Dermis blood vessel endothelial cell (primary cell): ENCODE measurements at regions not wholly inside any gene's neighbourhood (a gene's known extent, or its start where the extent isn't known, plus 50 kb on each side); places are given as distances from the start of the nearest gene placed in this dataset.

Source experiments
- DNase-seq: peaks from one replicate; pipeline ENCODE4 v3.0.0; 2010

- no peak for DNase-seq
Observed at GRCh38 chr18:26741758-26742157, 123.7 kb downstream of the AQP4 start.

DNA sequence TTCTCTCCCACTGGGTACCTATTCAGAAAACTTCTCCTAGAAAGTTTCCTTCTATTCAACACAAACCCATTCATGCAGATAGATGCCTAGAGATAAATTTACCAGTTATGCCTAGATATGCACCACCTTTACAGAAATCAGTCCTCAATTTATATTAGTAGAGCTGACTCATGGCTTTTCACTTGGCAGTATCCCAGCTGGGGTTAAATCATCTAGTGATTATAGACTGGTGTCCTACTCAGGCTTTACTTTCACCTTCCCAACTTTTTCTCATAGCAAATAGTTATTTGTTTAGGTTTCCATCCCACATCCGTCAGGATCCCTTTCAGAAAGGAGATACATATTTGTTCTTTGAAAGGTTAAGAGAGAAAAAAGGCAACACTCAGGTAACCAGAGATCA, 124.5 kb downstream of the AQP4 start:
- DNase-seq = no peak

GRCh38 chr18:26740396-26740795, 125.1 kb downstream of the AQP4 start:
- no peak for DNase-seq

- no peak for DNase-seq
Observed at GRCh38 chr18:26738706-26739105, 126.8 kb downstream of the AQP4 start.

DNA sequence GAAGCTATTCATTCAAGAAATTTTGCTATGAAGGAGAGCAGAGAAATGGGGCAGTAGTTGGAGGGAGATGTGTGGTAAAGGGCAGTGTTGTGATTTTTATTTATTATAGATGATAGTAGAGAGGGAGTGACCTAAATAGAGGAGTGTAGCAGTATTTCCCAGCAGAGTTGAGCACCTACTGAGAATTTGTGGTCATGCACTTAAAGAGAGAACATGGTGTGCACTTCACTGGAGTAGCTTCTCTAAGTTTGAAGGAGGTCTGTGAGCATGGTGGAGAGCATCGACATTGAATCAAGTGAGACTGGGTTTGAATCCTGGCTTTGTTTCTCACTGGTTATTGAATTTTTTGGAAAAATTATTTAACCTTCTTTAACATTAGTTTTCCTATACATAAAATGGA, 129.2 kb downstream of the AQP4 start:
- DNase-seq = no peak

DNA sequence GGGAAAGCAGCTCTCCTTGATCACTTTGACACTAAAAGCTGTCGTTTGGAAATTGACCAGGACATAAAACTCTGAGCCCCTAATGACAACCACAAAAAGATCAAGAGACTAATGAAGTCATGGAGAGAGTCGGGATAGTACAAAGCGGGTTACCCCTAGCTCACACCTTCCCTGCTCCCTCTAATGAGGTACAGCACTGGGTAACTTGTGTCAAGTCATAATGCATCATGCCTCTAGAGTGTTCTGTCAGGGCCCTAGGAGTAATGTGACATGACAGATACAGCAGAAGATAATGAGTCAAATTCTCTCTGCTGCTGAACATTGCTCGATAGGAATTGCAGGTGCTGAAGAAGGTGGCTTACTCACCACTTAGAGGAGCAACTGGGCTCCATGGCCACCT, 130.7 kb downstream of the AQP4 start:
- DNase-seq = no peak

DNA sequence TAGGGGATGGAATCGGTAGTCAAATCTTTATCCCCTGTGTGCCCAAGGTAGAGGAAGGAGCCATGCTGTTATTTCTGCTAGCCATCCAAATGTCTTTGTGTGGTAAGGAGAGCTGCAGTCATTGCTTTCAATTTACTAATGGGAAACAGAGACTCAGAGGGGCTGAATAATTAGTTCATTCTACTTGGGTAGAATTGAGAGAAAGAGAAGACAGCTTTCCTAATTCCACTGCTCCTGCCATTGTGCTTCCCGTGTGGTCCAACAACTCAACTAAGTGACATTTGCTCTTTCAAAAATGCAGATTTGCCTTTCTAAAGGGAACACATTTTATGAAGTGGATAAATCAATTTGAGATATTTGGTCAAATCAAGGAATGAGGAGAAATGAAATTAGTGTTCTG, 136.1 kb downstream of the AQP4 start:
- DNase-seq = no peak

GRCh38 chr18:26729008-26729407, 136.5 kb downstream of the AQP4 start:
- DNase-seq = no peak

GRCh38 chr18:26723981-26724380, 141.5 kb downstream of the AQP4 start:
- DNase-seq = no peak

DNA sequence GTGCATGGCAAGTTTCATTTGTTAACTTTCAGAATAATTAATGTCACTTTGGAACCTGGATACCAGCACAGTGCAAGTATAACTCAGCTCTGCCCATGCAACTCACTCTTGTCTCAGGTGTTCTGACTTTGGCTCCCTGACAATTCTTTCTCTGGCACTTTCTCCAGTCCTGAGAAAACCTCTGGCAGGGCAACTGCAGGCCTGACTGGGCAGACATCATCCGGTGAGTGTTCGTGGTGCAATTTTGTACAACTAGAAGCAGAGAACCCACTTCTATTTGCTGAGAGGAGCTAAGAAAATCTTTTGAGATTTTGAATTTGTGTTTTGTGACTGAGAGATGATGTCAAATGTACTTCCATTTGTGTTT, 143.0 kb downstream of the AQP4 start:
- DNase-seq = no peak

DNA sequence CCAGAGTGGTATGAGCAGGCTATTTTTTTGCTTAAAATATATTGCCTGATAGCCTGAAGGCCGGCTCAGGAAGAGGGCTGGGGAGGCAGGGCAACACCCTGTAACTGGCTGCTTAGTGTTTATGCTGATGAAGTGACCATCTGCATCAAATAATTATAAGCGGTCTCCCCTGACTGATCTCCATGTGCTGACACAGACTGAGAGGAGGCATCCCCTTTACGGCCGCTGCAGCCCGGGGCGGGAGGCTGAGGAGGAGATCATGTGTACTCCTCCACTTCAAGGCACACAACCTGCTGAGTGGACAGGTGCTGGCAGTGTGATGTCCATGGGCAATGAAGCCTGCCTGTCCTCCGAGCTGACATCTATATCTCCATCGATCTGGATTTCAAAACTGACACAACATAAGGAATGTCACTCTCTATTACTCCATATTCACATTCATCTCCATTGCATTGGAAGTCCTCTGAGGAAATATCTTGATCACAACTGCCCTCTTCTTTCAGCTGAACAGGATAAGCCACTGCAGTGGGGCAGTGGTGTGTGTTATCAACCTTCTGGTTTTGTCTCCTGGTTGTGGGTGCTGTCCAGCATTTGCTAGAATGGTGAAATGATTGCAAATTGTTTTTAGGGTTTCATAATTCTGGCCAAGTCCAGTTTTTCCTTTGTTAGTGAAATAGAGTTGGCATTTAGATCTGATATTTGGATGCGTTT, 143.5 kb downstream of the AQP4 start:
- DNase-seq = no peak

- DNase-seq = no peak
Observed at GRCh38 chr18:26719896-26720295, 145.6 kb downstream of the AQP4 start.

- DNase-seq = no peak
Observed at GRCh38 chr18:26717123-26717719, 148.3 kb downstream of the AQP4 start.

GRCh38 chr18:26714739-26715138, 150.8 kb downstream of the AQP4 start:
- DNase-seq = no peak

- DNase-seq = no peak
Observed at GRCh38 chr18:26711756-26712155, 153.8 kb downstream of the AQP4 start.

DNA sequence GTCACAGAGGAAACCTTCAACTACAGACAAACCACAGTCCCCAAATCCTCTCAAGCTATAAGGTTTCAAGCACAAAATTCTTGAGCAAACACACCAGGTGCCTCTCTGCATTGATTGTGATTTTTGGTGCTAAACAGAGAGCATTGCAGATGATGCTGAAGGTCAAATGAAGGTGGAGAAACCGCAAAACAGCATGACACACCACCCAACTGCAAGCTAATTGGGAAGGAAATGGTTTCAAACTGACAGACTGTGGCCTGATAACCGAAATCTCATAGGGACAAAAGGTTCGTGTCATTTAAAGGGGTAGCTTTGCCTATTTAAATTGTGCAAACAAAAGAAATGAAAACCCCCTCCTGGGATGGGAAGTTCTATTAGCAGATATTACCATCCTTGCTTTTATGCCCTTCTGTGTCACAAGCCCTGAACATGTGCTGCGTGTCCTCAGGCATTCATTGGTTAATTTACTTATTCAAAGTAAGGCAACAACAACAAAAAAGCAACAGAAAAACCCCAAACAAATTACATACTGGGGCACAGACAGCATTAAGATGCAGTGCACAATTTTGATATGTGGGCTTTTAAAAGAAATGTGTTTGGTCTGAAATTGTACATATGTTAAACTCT, 154.9 kb downstream of the AQP4 start:
- no peak for DNase-seq

DNA sequence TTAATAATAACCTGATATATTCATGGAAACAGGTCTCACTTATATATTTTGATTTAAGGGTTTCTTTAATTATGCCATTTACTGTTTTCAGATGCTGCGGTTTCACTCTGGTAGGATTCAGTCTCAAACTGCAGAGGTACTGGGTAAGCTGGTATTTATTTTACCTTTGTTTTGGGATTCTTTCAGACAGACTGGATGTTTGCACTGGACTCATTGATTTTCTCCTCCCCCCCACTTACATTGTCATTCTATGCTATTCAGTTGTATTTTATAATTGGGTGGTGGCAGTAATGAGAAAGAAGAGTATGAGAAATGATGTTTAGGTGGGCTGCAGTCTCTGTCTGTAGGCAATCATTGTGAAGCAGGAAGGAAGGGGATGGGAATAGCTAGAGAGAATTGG, 155.6 kb downstream of the AQP4 start:
- no peak for DNase-seq

GRCh38 chr18:26708806-26709716, 156.4 kb downstream of the AQP4 start:
- no peak for DNase-seq

DNA sequence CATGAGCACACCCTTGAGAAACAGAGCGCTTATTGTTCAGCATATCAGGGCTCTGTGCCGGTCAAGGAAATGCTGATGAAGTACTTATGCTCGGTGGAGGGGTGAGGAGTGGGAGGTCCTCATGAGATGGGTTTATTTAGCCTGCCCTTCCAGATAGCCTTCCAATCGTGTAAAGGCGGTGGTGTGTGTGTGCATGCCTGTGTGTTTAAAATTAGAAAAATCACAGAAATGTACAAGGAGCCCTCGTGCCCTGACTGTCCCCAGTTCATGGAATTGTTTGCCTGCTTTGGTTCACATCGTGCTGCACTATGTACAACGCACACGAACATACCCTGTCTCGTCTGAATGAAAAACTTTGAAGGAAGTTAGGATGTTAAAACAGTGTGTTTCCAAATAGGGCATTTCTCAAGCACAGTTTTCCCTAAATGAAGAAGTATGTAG, 158.6 kb downstream of the AQP4 start:
- DNase-seq = no peak

GRCh38 chr18:26705757-26706156, 157.4 kb upstream of the KCTD1 start:
- DNase-seq = no peak

DNA sequence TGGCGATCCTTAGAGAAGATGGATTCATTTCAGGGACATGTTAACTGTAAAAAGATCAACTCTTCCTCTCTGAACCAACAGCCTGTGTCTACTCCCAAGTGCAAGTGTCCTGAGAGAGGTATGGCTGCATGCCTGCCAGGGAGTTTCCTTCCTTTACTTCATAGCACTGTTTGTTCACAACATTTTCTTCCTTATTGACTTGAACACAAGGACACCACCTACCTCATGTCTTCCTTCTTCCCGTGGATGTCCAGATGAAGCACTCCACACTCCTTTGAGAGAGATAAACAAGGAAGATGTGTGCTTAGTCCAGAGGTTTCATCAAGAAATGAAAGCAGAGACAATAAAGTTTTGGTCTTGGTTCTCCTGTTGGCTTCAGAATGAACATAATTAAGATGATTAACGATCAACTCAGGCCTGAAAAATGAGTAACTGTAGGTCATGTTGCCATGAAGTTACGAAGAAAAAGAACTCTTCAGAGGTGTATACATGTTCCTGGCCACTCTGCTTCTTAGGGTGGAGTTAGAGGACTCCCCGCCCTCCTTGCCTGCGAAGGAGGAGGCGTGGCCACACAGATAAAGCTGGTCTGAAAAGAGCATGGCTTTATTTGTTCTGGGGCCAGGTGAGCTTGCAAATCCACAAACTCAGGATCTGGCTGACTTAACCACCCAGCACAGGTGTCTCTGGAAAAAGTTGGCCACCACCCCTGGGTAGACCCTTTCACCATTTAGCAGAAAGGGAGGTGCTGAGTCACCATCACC, 155.0 kb upstream of the KCTD1 start:
- DNase-seq = no peak

DNA sequence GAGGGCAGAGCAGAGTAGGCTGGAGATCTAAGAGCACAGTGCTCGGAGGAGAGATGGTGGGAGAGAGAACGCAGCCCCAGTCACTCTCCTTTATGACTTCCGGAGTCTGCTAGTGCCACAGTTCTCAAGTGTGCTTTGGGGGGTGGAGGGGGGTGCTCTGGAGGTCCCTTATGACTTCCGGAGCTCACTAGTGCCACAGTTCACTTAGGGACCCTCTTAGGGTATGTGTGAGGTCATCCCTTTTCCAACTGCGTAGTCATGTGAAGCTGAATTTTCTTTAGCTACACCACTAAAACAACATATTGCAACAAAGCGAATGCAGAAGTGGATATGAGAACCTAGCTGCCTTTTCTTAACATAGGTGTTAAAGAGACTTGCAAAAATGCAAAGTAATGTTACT, 153.7 kb upstream of the KCTD1 start:
- no peak for DNase-seq

DNA sequence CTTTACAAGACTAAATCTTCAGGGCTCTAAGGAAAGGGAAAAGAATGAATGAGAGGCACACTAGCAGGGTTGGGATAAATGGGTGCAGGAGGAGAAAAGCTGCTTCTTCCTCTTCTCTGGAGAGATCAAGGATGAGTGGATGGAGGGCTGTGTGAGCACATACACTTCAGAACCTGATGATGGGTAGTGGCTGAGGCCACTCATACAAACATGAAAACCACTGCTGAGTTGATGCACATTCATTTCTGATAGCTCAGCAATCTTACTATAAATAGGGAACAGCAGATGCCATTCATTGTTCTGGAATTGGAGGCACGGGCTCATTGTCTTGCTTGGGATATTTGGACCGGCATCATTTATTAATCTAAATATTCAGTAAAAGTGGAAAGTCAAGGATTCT, 152.4 kb upstream of the KCTD1 start:
- DNase-seq = no peak
